ENCODE measurements at regions not wholly inside any gene's neighbourhood (a gene's known extent, or its start where the extent isn't known, plus 50 kb on each side); places are given as distances from the start of the nearest gene placed in this dataset.

GRCh38 chr6:113050979-113051378 lies 703.8 kb downstream of the RFPL4B start:
- no peak for TF ChIP-seq CTCF (IDR thresholded peaks at IDR 0.05)
- TF ChIP-seq POLR2A (IDR thresholded peaks at IDR 0.05), result no peak
